Stimulated activated CD8-positive, alpha-beta memory T cell treated with anti-CD3 and anti-CD28 coated beads, Interleukin-7, amount 100 ng/mL, for 24 hours (primary cell): ENCODE measurements at regions not wholly inside any gene's neighbourhood (a gene's known extent, or its start where the extent isn't known, plus 50 kb on each side); places are given as distances from the start of the nearest gene placed in this dataset.

Experiments used
- DNase-seq: peaks from one replicate; pipeline ENCODE4 v3.0.0-alpha.2; 2020; ENCODE audit warnings: low read depth

GRCh38 chr17:65404761-65405160 is 156.7 kb downstream of the AXIN2 start:
- DNase-seq: no peak

- DNase-seq: no peak
Measured at GRCh38 chr17:65403626-65404025, 157.8 kb downstream of the AXIN2 start.

- no peak for DNase-seq
Measured at GRCh38 chr17:65402513-65403496, 158.6 kb downstream of the AXIN2 start.

GRCh38 chr17:65401561-65401960 is 159.9 kb downstream of the AXIN2 start:
- DNase-seq: no peak

- DNase-seq: no peak
Measured at GRCh38 chr17:65400701-65401100, 160.7 kb downstream of the AXIN2 start.

GRCh38 chr17:65398040-65398787 is 163.2 kb downstream of the AXIN2 start:
- no peak for DNase-seq

- DNase-seq: no peak
Measured at GRCh38 chr17:65395924-65396323, 165.5 kb downstream of the AXIN2 start.

GRCh38 chr17:65394811-65395472 is 166.5 kb downstream of the AXIN2 start:
- no peak for DNase-seq

GRCh38 chr17:65393514-65393913 is 167.9 kb downstream of the AXIN2 start:
- DNase-seq: no peak

- DNase-seq: no peak
Measured at GRCh38 chr17:65389949-65390348, 171.5 kb downstream of the AXIN2 start.

GRCh38 chr17:65389426-65389825 is 172.0 kb downstream of the AXIN2 start:
- no peak for DNase-seq

GRCh38 chr17:65388911-65389310 is 172.5 kb downstream of the AXIN2 start:
- DNase-seq: no peak

GRCh38 chr17:65387322-65387721 is 174.1 kb downstream of the AXIN2 start:
- DNase-seq: no peak

GRCh38 chr17:65385726-65386125 is 175.7 kb downstream of the AXIN2 start:
- no peak for DNase-seq

- DNase-seq: no peak
Measured at GRCh38 chr17:65385071-65385470, 176.4 kb downstream of the AXIN2 start.

GRCh38 chr17:65381152-65381551 is 180.3 kb downstream of the AXIN2 start:
- no peak for DNase-seq

GRCh38 chr17:65374966-65375365 is 186.5 kb downstream of the AXIN2 start:
- DNase-seq: no peak

GRCh38 chr17:65371702-65372101 is 189.7 kb downstream of the AXIN2 start:
- DNase-seq: no peak

- DNase-seq: no peak
Measured at GRCh38 chr17:65370669-65371131, 190.7 kb downstream of the AXIN2 start.

- no peak for DNase-seq
Measured at GRCh38 chr17:65368341-65368740, 193.1 kb downstream of the AXIN2 start.

- DNase-seq: peak; percentile 29
Measured at GRCh38 chr17:65366102-65366844, 195.2 kb downstream of the AXIN2 start.

- DNase-seq: no peak
Measured at GRCh38 chr17:65365169-65365568, 196.3 kb downstream of the AXIN2 start.
